Osteoblast (primary cell): ENCODE measurements at regions not wholly inside any gene's neighbourhood (a gene's known extent, or its start where the extent isn't known, plus 50 kb on each side); places are given as distances from the start of the nearest gene placed in this dataset. TPM values are rescaled to one million over a fixed set of nuclear protein-coding genes. Genes with fewer than 3 reads are reported as not detected.

Experiments used
- DNase-seq: peaks from one replicate; pipeline ENCODE4 v3.0.0; 2011; ENCODE audit warnings: low spot score, mixed read lengths; ENCODE audit not compliant: insufficient read length; ENCODE audit errors: missing footprints
- H2AFZ ChIP-seq: 2 replicates; pipeline ENCODE4 v1.6.0; 2011; ENCODE audit warnings: mild to moderate bottlenecking, low read length
- H3K27ac ChIP-seq: 2 replicates; pipeline ENCODE4 v1.5.1; 2011; ENCODE audit warnings: mild to moderate bottlenecking, low read depth, low read length, moderate library complexity
- H3K27me3 ChIP-seq: 2 replicates; pipeline ENCODE4 v1.6.0; 2012; ENCODE audit warnings: mild to moderate bottlenecking, control low read depth, inconsistent platforms, low read length, moderate library complexity; ENCODE audit not compliant: insufficient read depth
- H3K36me3 ChIP-seq: 2 replicates; pipeline ENCODE4 v1.5.1; 2011; ENCODE audit warnings: mild to moderate bottlenecking, low read length, control low read depth, moderate library complexity; ENCODE audit not compliant: insufficient read depth
- H3K4me1 ChIP-seq: 2 replicates; pipeline ENCODE4 v1.5.1; 2011; ENCODE audit warnings: mild to moderate bottlenecking, low read length, control low read depth, moderate library complexity; ENCODE audit not compliant: insufficient read depth
- H3K4me2 ChIP-seq: 2 replicates; pipeline ENCODE4 v1.6.0; 2011; ENCODE audit warnings: mild to moderate bottlenecking, low read length; ENCODE audit not compliant: insufficient read depth
- H3K4me3 ChIP-seq: fragments of 200-600 bp; sonication (generic); 3 replicates; pipeline ENCODE4 v1.5.1; 2012; ENCODE audit warnings: mild to moderate bottlenecking, low read length, inconsistent platforms; ENCODE audit not compliant: insufficient read depth
- H3K79me2 ChIP-seq: 2 replicates; pipeline ENCODE4 v1.6.0; 2012; ENCODE audit warnings: mild to moderate bottlenecking, low read length, control low read depth, inconsistent platforms; ENCODE audit not compliant: insufficient read depth
- H3K9me3 ChIP-seq: 2 replicates; pipeline ENCODE4 v1.5.1; 2011; ENCODE audit warnings: low read depth, low read length, control low read depth
- H4K20me1 ChIP-seq: 2 replicates; pipeline ENCODE4 v1.6.0; 2012; ENCODE audit warnings: mild to moderate bottlenecking, low read length, control low read depth; ENCODE audit not compliant: insufficient read depth
- CTCF ChIP-seq: IDR thresholded peaks from 2 replicates; pipeline ENCODE4 v1.5.1; 2011; ENCODE audit warnings: mild to moderate bottlenecking, low read depth, low read length, moderate library complexity; ENCODE audit errors: extremely low read depth
- small RNA-seq: library from RNA; depleted of rRNA; stranded (forward); fragments of <200 nt; gene quantifications from one replicate; pipeline ENCODE3, GENCODE V24; 2012

- Histone ChIP-seq H3K9me3 (peaks cover 2% of the 10 kb centered on the region), H2AFZ (no peak overlapping the region), H3K27ac (no peak overlapping the region), H3K4me1 (no peaks in the 10 kb centered on the region), H4K20me1 (no peaks in the 10 kb centered on the region), H3K4me3 (no peak overlapping the region), H3K4me2 (no peak overlapping the region), H3K27me3 (no peaks in the 10 kb centered on the region), H3K36me3 (no peaks in the 10 kb centered on the region), H3K79me2 (no peaks in the 10 kb centered on the region)
- no peak for TF ChIP-seq CTCF
- DNase-seq = no peak
Measured at GRCh38 chr2:201538025-201538424, 86.5 kb downstream of the STRADB start.

- no peaks in the 10 kb centered on the region for H3K36me3 ChIP-seq
- H3K79me2 ChIP-seq = no peaks in the 10 kb centered on the region
- no peak overlapping the region for H3K27ac ChIP-seq
- DNase-seq = no peak
- H3K4me2 ChIP-seq = no peak overlapping the region
- no peak overlapping the region for H3K4me3 ChIP-seq
- H2AFZ ChIP-seq = no peak overlapping the region
- H3K9me3 ChIP-seq = peaks cover 2% of the 10 kb centered on the region
- no peak for TF ChIP-seq CTCF
- no peaks in the 10 kb centered on the region for H4K20me1 ChIP-seq
- no peaks in the 10 kb centered on the region for H3K27me3 ChIP-seq
- peaks cover 7% of the 10 kb centered on the region for H3K4me1 ChIP-seq
Measured at GRCh38 chr2:201536754-201537153, 85.2 kb downstream of the STRADB start.

- H2AFZ ChIP-seq = no peak overlapping the region
- H3K4me3 ChIP-seq = no peak overlapping the region
- no peaks in the 10 kb centered on the region for H3K79me2 ChIP-seq
- H3K27me3 ChIP-seq = no peaks in the 10 kb centered on the region
- H3K9me3 ChIP-seq = peaks cover 2% of the 10 kb centered on the region
- TF ChIP-seq CTCF = no peak
- H3K27ac ChIP-seq = no peak overlapping the region
- no peak for DNase-seq
- H3K4me1 ChIP-seq = peaks cover 7% of the 10 kb centered on the region
- H3K36me3 ChIP-seq = no peaks in the 10 kb centered on the region
- no peaks in the 10 kb centered on the region for H4K20me1 ChIP-seq
- no peak overlapping the region for H3K4me2 ChIP-seq
Measured at GRCh38 chr2:201536046-201536445, 84.5 kb downstream of the STRADB start.

GRCh38 chr2:201532686-201533304 lies 81.3 kb downstream of the STRADB start:
- H2AFZ ChIP-seq = no peak overlapping the region
- DNase-seq = peak; percentile 69
- H3K27me3 ChIP-seq = no peaks in the 10 kb centered on the region
- H3K79me2 ChIP-seq = no peaks in the 10 kb centered on the region
- H3K4me2 ChIP-seq = peak overlapping the region; percentile 37
- H3K9me3 ChIP-seq = peaks cover 2% of the 10 kb centered on the region
- H3K36me3 ChIP-seq = no peaks in the 10 kb centered on the region
- peak overlapping the region; percentile 33 for H3K27ac ChIP-seq
- no peaks in the 10 kb centered on the region for H4K20me1 ChIP-seq
- H3K4me3 ChIP-seq = no peak overlapping the region
- H3K4me1 ChIP-seq = peaks cover 7% of the 10 kb centered on the region
- no peak for TF ChIP-seq CTCF

Small RNAs in the stretch of these regions (small RNA-seq; reads per million reads assigned to genes)
- gene MTND4LP16 = not detected
